ENCODE measurements at regions not wholly inside any gene's neighbourhood (a gene's known extent, or its start where the extent isn't known, plus 50 kb on each side); places are given as distances from the start of the nearest gene placed in this dataset.

- no peak for DNase-seq (ENCODE audit: low read depth)
Observed at GRCh38 chr18:54020156-54020745, 204.2 kb downstream of the MBD2 start.

- no peak for DNase-seq (ENCODE audit: low read depth)
Observed at GRCh38 chr18:54019641-54020040, 204.8 kb downstream of the MBD2 start.

- no peak for DNase-seq (ENCODE audit: low read depth)
Observed at GRCh38 chr18:54013452-54013851, 211.0 kb downstream of the MBD2 start.

GRCh38 chr18:54004828-54005227 is 219.6 kb downstream of the MBD2 start:
- DNase-seq (ENCODE audit: low read depth) = no peak

GRCh38 chr18:54003195-54003594 is 221.3 kb downstream of the MBD2 start:
- no peak for DNase-seq (ENCODE audit: low read depth)

GRCh38 chr18:53997064-53997463 is 227.4 kb downstream of the MBD2 start:
- no peak for DNase-seq (ENCODE audit: low read depth)

GRCh38 chr18:53994016-53994415 is 230.5 kb downstream of the MBD2 start:
- no peak for DNase-seq (ENCODE audit: low read depth)

- DNase-seq (ENCODE audit: low read depth) = no peak
Observed at GRCh38 chr18:53991805-53992204, 232.7 kb downstream of the MBD2 start.

- DNase-seq (ENCODE audit: low read depth) = peak; percentile 77
Observed at GRCh38 chr18:53991202-53991601, 233.3 kb downstream of the MBD2 start.

GRCh38 chr18:53990485-53990884 is 234.0 kb downstream of the MBD2 start:
- no peak for DNase-seq (ENCODE audit: low read depth)

GRCh38 chr18:53984021-53984420 is 240.4 kb downstream of the MBD2 start:
- DNase-seq (ENCODE audit: low read depth) = no peak

- no peak for DNase-seq (ENCODE audit: low read depth)
Observed at GRCh38 chr18:53971331-53971730, 253.1 kb downstream of the MBD2 start.

GRCh38 chr18:53952700-53953099 is 271.8 kb downstream of the MBD2 start:
- no peak for DNase-seq (ENCODE audit: low read depth)

GRCh38 chr18:53950545-53950944 is 273.9 kb downstream of the MBD2 start:
- no peak for DNase-seq (ENCODE audit: low read depth)

- no peak for DNase-seq (ENCODE audit: low read depth)
Observed at GRCh38 chr18:53948991-53949390, 275.5 kb downstream of the MBD2 start.

- DNase-seq (ENCODE audit: low read depth) = no peak
Observed at GRCh38 chr18:53947092-53947640, 277.3 kb downstream of the MBD2 start.

- no peak for DNase-seq (ENCODE audit: low read depth)
Observed at GRCh38 chr18:53946594-53946993, 277.9 kb downstream of the MBD2 start.

GRCh38 chr18:53944721-53945120 is 279.7 kb downstream of the MBD2 start:
- no peak for DNase-seq (ENCODE audit: low read depth)

GRCh38 chr18:53943326-53943860 is 281.1 kb downstream of the MBD2 start:
- no peak for DNase-seq (ENCODE audit: low read depth)

GRCh38 chr18:53941601-53942338 is 282.7 kb downstream of the MBD2 start:
- DNase-seq (ENCODE audit: low read depth) = no peak

GRCh38 chr18:53937037-53937436 is 287.4 kb downstream of the MBD2 start:
- no peak for DNase-seq (ENCODE audit: low read depth)

- no peak for DNase-seq (ENCODE audit: low read depth)
Observed at GRCh38 chr18:53935803-53936202, 288.7 kb downstream of the MBD2 start.

- no peak for DNase-seq (ENCODE audit: low read depth)
Observed at GRCh38 chr18:53935399-53935798, 289.1 kb downstream of the MBD2 start.

All from HS-27A (cell line).